OCI-LY3 (cell line): ENCODE measurements at regions not wholly inside any gene's neighbourhood (a gene's known extent, or its start where the extent isn't known, plus 50 kb on each side); places are given as distances from the start of the nearest gene placed in this dataset.

Experiments
- EZH2phosphoT487 ChIP-seq: fragments of 200-600 bp; shearing (Covaris generic); IDR thresholded peaks from 2 replicates; pipeline ENCODE4 v1.6.1; 2018; ENCODE audit warnings: antibody characterized with exemption, mixed run types, low read depth
- TF ChIP-seq, protein P1 (sequence below): fragments of 200-600, 300-600 bp; sonication (generic); IDR thresholded peaks from 2 replicates; pipeline ENCODE4 v1.5.1; 2014; ENCODE audit warnings: antibody characterized with exemption, low read length, low read depth

DNA sequence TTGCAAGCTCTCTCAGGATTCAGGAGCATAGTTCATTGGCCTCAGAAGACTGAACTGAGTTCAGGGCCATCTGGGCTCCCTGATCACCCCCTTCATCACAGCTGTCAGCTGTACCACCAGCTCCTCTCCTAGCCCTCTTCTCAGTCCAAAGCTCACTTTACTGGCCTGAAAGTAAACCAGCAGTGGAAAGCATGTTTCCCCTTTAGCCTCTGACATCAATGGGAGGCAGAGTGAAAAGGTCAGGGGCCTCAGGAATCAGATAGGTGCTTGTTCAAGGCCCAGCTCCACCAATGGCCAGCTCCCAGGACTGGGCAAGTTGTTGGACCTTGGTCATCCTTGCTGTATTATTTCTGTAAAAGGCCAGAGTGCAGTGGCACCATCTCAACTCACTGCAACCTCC, 223.4 kb downstream of the TLE3 start:
- TF ChIP-seq, protein P1, sequence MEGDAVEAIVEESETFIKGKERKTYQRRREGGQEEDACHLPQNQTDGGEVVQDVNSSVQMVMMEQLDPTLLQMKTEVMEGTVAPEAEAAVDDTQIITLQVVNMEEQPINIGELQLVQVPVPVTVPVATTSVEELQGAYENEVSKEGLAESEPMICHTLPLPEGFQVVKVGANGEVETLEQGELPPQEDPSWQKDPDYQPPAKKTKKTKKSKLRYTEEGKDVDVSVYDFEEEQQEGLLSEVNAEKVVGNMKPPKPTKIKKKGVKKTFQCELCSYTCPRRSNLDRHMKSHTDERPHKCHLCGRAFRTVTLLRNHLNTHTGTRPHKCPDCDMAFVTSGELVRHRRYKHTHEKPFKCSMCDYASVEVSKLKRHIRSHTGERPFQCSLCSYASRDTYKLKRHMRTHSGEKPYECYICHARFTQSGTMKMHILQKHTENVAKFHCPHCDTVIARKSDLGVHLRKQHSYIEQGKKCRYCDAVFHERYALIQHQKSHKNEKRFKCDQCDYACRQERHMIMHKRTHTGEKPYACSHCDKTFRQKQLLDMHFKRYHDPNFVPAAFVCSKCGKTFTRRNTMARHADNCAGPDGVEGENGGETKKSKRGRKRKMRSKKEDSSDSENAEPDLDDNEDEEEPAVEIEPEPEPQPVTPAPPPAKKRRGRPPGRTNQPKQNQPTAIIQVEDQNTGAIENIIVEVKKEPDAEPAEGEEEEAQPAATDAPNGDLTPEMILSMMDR: no peak
- TF ChIP-seq EZH2phosphoT487: no peak
